Transverse colon (tissue), 4 donors: ENCODE measurements at regions not wholly inside any gene's neighbourhood (a gene's known extent, or its start where the extent isn't known, plus 50 kb on each side); places are given as distances from the start of the nearest gene placed in this dataset.

Experiments used
- EP300 ChIP-seq: sonication (generic); formaldehyde crosslinking; IDR thresholded peaks from one replicate; pipeline ENCODE4 v1.6.1; 2017; ENCODE audit warnings: antibody characterized with exemption, low read depth
- POLR2A ChIP-seq: fragments of 450-650 bp; IDR thresholded peaks from one replicate; pipeline ENCODE4 v1.6.1; 2016; ENCODE audit warnings: antibody characterized with exemption, mild to moderate bottlenecking, moderate library complexity
- POLR2AphosphoS5 ChIP-seq, 3 donors: sonication (generic); formaldehyde crosslinking; IDR thresholded peaks; one replicate each; pipeline ENCODE4 v1.6.1; 2016; ENCODE audit warnings: antibody characterized with exemption in 3 of 3
- TF ChIP-seq, protein P1 (sequence below), 5 experiments: fragments of 200-600 bp in 3 of 5; fragments of 450-650 bp in 2 of 5; sonication (generic) in 3 of 5; IDR thresholded peaks; 1 replicate in 2 of 5; 2 replicates in 3 of 5; pipeline ENCODE4 v1.5.1; 2016 to 2017; ENCODE audit warnings: antibody characterized with exemption in 5 of 5, inconsistent platforms in 3 of 5, mild to moderate bottlenecking in 2 of 5, moderate library complexity in 1 of 5

- TF ChIP-seq, protein P1, sequence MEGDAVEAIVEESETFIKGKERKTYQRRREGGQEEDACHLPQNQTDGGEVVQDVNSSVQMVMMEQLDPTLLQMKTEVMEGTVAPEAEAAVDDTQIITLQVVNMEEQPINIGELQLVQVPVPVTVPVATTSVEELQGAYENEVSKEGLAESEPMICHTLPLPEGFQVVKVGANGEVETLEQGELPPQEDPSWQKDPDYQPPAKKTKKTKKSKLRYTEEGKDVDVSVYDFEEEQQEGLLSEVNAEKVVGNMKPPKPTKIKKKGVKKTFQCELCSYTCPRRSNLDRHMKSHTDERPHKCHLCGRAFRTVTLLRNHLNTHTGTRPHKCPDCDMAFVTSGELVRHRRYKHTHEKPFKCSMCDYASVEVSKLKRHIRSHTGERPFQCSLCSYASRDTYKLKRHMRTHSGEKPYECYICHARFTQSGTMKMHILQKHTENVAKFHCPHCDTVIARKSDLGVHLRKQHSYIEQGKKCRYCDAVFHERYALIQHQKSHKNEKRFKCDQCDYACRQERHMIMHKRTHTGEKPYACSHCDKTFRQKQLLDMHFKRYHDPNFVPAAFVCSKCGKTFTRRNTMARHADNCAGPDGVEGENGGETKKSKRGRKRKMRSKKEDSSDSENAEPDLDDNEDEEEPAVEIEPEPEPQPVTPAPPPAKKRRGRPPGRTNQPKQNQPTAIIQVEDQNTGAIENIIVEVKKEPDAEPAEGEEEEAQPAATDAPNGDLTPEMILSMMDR (IDR thresholded peaks at IDR 0.05) = no peak
- TF ChIP-seq POLR2A (no peak), POLR2AphosphoS5 (IDR thresholded peaks at IDR 0.05) (no peak), EP300 (no peak)
Observed at GRCh38 chr10:118950997-118951637, 78.4 kb upstream of the NANOS1 start.
